ENCODE measurements at regions not wholly inside any gene's neighbourhood (a gene's known extent, or its start where the extent isn't known, plus 50 kb on each side); places are given as distances from the start of the nearest gene placed in this dataset.
"Not testable (repeated sequence)": the region's sequence is repeated elsewhere in the genome, so short reads cannot be mapped to it uniquely, and the experiment has no call there.

DNA sequence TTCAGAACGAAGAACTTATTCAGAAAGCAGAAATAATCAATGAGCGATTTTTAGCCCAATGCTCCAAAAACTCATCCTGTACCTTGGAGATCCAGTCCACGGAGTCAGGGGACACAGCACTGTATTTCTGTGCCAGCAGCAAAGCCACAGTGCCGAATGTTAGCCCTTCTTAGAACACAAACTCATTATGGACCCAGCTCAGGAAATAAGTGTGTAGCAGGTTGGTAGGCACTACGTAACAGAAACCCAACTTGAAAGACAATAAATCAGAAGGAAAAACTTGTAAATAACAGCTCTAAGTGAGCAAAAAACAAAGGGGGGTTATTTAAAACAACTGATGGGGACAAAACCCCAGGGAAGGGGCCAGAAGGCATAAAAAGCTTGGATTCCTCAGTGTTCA lies 112.0 kb upstream of the PRSS1 start:
- DNase-seq (ENCODE audit: insufficient read length, low spot score) (no peak), FAIRE-seq (no peak)

DNA sequence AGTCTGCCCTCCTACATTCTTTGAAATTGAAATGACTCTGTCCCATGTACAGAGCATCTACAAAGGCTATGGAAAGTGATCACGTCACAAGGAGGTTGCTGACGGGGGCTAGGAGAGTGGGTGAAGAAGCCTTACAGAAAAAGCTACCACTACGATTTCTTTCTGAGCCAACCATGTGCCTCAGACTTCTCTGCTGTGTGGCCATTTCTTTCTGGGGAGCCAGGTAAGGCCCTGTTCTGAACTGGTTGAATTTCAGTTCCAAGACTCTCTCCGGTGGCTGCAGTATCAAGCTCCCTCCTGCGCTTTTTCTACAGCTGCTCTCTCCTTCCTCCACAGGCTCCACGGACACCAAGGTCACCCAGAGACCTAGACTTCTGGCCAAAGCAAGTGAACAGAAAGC lies 112.5 kb upstream of the PRSS1 start:
- no peak for FAIRE-seq
- DNase-seq (ENCODE audit: insufficient read length, low spot score): no peak

DNA sequence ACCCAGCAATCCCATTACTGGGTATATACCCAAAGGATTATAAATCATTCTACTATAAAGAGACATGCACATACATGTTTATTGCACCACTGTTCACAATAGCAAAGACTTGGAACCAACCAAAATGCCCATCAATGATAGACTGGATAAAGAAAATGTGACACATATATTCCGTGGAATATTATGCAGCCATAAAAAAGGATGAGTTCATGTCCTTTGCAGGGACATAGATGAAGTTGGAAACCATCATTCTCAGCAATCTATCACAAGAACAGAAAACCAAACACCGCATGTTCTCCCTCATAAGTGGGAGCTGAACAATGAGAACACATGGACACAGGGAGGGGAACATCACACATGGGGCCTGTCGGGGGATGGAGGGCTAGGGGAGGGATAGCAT lies 113.2 kb upstream of the PRSS1 start:
- DNase-seq (ENCODE audit: insufficient read length, low spot score); FAIRE-seq: not testable (repeated sequence)

DNA sequence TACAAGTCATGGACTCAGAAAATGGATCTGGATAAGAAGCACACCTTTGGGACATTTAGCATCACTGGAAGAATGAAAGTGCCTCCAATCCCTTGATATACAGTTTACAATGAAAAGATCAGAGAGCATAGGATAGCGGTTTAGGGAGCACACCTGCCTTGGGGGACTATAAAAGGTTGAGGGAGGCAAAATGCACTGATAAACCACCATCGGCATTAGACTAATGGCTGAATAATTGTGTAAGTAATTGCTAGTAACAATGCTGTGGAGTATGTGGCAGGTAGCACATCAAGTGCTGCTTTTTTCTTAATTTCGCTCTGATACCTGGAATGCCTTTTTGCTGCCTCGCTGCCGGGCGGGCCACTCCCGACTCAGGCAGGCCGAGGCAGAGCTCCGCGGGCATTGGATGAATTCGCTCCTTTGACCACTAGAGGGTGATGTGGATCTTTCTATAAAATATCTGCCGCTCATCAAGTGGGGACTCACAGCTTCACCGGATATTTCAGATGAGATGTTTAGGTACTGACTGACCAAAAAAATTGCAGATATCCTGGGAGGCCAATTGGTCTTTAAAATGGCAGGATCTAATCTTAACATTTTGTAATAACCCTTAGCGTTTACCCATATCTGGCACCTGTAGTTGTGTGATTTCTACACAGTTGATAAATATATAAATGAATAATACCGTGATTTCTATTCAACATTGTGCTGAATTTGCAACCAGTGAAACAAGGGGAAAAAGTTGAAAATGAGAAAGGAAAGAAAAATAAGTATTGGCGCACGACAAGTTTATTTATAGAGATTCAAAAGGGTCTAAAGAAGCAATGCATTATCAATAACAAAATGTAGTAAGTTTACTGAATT lies 116.8 kb upstream of the PRSS1 start:
- DNase-seq (ENCODE audit: insufficient read length, low spot score): peak; percentile 51
- FAIRE-seq: no peak

DNA sequence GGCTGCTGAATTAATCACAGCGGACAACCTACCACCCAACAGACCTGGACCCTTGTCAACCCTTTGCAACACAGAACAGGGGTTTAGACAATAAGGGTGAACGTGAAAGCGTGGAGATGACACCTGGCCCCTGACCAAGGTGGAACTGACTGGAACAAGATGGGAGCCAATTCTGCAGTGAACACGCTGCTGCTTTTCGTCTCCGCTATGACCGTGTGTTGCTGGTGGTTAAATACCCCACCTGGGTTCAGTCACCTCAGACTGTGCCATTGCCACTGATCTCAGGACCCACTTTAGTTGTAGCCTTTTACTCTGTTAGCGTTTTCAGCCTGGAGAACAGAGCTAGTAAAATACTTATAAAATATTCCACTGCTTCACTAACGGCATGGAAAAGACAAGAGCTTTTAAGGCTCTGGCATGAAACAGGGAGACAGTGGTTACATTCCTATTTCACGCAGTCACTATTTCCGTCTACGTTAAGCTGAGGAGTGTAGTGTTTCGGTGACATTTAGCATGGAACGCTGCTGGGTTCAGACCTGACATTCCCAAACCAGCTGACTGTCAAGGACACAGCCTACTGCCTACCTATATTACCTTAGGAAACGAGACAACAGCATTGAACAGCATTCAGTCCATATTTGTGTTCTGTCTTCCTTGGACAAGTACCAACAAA lies 119.5 kb upstream of the PRSS1 start:
- DNase-seq (ENCODE audit: insufficient read length, low spot score): peak; percentile 7
- no peak for FAIRE-seq

DNA sequence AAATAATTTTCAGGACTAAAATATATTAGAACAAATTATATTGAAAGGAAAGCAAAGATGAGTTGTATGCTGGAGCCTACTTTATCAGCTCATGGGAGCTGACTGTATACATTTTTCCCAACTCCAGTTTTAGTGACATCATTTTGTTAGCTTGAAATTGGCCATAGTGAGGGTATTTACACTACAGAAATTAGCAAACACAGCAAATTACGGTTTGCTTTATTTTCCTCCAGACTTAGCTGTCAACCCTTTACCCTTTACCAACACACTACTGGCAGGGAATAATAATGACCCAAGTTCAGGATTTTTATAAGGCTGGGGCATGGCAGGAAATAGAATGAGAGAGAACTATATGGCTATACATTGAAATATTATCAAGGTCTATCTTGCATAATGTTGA lies 120.3 kb upstream of the PRSS1 start:
- DNase-seq (ENCODE audit: insufficient read length, low spot score): no peak
- no peak for FAIRE-seq

DNA sequence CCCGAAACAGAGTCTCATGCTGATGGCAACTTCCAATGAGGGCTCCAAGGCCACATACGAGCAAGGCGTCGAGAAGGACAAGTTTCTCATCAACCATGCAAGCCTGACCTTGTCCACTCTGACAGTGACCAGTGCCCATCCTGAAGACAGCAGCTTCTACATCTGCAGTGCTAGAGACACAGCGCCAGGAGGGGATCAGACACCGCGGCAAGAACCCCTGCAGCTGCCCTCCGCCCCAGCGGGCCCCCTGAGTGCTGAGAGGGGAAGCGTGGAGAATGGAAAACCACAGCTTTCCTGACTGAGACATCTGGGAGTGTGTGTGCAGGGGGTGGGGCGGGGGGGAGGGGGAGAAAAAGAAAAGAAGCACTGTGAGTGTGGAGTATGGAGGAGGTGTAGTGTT lies 122.0 kb upstream of the PRSS1 start:
- FAIRE-seq; DNase-seq (ENCODE audit: insufficient read length, low spot score): not testable (repeated sequence)

DNA sequence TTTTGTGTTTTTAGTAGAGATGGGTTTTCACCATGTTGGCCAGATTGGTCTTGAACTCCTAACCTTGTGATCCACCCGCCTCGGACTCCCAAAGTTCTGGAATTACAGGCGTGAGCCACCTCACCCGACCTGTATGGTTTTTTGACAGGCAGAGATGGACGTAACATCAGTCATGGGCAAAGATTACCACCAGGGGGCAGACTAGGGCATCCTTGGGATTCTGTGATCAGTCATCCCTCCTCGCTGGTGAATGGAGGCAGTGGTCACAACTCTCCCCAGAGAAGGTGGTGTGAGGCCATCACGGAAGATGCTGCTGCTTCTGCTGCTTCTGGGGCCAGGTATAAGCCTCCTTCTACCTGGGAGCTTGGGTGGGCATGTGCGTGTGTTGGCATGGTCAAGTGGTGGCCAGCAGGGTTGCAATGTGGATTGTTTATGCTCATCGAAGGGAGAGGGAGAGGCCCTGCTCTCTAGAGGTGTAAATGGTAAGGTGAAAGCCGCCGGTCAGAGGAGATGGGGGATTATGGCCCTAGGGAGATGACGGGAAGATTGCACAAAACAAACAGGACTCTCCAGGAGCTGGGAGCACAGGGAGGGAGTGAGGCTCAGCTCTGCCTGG lies 122.7 kb upstream of the PRSS1 start:
- DNase-seq (ENCODE audit: insufficient read length, low spot score): no peak
- FAIRE-seq: no peak

DNA sequence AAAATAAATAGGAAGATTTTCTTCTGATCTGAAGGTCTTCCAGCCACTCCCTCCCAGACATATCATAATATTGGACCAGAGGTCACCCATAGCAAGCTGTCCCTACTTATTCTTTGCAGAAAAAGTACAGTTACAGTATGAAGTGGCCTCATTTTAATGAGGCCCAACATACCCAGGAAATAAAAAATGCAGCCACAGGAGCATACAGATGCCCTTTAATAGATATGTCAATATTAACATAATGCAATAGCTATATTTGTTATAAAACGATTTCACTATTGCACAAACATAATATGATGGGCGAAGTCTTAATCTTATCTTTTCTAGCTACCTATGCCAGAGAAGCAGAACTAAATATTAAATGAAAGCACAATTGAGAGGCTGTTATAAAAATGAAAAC lies 124.1 kb upstream of the PRSS1 start:
- FAIRE-seq; DNase-seq (ENCODE audit: insufficient read length, low spot score): not testable (repeated sequence)

DNA sequence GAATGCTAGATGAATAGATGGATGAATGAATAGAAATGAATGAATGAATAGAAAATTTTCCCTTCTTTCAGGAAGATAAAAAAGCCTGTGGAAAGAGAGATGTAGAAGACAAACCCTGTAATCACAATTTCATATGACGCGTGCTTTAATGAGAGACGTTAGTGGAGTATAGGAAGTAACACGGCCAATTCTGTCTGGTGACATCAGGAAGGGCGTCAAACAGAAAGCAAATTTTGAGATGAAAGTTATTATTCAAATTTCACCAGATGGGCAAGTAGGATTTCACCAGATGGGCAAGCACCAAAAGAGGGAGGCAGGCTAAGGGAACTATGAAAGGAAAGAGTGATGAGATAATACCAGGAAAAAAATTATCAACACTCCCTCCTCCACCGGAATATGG lies 128.9 kb upstream of the PRSS1 start:
- no peak for FAIRE-seq

DNA sequence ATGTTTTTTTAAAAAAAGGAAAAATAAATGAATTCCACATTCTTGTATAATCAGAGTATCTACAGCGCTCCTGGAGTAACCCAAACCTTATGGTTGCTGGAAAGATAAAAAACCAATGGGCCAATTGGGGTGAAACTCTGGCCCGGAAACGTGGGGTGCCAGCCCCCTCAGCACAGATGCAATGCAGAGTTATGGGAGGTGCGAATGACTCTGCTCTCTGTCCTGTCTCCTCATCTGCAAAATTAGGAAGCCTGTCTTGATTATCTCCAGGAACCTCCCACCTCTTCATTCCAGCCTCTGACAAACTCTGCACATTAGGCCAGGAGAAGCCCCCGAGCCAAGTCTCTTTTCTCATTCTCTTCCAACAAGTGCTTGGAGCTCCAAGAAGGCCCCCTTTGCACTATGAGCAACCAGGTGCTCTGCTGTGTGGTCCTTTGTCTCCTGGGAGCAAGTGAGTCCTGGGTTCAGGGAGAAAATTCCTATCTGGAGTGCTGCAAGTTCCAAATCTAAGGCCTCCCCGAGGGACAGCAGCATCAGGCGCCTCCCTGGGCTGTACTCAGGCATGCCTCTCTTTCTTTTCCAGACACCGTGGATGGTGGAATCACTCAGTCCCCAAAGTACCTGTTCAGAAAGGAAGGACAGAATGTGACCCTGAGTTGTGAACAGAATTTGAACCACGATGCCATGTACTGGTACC lies 130.5 kb upstream of the PRSS1 start:
- no peak for FAIRE-seq
- no peak for DNase-seq (ENCODE audit: insufficient read length, low spot score)

More for the DNA sequence above, 128.9 kb upstream of the PRSS1 start:
- DNase-seq (ENCODE audit: insufficient read length, low spot score): no peak

DNA sequence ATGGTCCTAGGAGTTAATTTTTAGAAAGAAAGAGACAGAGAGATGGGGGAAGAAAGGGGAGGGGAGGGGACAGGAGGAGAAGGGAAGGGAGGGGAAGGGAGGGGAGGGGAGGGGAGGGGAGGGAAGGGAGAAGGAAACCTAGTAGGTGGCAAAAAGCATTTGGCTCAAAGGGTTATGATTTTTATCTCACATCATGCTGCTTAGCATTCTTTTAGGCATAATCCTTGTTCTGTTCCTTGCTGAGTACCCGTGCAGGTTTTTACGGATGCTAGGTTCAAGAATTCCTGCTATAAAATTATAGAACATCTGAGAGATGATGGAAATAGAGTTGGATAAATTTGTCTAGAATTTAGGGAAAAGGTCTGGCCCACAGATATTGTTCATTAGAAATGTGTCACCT lies 132.4 kb upstream of the PRSS1 start:
- FAIRE-seq: no peak
- no peak for DNase-seq (ENCODE audit: insufficient read length, low spot score)

DNA sequence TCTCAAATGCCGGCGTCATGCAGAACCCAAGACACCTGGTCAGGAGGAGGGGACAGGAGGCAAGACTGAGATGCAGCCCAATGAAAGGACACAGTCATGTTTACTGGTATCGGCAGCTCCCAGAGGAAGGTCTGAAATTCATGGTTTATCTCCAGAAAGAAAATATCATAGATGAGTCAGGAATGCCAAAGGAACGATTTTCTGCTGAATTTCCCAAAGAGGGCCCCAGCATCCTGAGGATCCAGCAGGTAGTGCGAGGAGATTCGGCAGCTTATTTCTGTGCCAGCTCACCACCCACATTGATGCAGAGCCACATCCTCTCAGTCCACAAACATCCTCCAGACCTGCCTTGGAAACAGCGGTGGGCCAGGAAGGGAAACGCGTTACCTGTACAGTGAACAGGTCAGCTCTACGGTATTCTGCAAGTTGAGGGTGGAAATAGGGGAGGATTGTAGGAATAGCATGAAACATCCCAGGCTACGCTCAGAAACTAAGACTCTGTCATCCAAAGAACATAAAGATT lies 133.1 kb upstream of the PRSS1 start:
- DNase-seq (ENCODE audit: insufficient read length, low spot score): no peak
- FAIRE-seq: no peak

DNA sequence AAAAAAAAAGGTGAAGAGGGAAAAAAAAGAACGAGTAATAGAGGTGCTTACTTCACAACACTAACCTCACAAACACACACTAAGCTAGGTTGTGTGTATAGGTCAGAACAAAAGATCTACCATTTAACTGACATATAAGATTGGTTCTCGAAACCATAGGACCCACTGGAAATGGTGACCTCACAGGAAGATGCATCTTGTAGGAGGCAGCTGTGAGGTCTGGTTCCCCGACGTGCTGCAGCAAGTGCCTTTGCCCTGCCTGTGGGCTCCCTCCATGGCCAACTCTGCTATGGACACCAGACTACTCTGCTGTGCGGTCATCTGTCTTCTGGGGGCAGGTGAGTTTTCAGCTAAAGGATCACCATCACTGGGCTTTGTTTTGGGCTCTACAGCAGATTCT lies 133.8 kb upstream of the PRSS1 start:
- DNase-seq (ENCODE audit: insufficient read length, low spot score) (no peak), FAIRE-seq (no peak)

DNA sequence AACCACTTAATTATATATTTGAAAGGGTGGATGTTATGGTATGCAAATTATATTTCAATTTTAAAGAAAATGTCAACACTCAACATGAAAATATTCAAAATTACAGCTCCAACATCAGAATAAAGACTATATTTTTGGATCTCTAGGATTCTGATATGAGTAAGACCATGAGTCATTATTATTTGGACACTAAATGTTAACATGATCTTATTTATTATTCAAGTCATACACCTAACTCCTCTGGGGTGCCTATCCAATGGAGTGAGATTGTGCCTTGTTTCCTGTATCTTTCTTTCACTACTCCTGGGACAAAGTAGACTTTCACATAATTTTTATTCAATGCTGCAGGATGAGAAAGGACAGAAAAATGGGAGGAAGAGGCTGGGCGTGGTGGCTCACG lies 135.2 kb upstream of the PRSS1 start:
- no peak for FAIRE-seq
- DNase-seq (ENCODE audit: insufficient read length, low spot score): no peak

DNA sequence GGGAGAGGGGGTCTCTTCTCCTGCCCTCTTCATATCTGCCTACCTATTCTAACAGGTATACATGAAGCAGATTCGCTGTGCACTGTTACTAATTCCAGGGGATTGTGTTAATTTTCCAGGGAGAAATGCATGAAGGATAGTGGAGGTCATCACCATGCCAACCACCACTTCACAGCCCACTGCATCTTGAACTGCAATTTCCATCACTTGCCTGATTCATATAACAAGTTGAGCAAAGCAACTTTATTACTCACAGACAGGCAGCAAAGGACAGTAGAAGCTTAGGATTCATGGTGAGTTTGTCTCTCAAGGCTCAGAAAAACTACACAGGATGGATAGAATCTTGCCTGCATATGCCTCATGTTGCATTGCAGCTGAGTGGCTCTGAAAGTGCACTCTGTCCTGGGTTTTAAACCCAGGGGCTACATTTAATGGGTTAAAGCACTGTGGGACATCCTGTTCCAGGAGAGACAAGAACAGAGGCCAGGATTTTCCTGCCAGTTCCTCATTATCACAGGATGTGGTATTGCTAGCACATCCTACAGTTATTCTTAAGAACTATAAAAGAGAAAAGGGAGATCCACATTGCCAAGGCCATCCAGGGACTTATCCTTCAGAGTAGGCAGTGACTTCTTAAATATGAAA lies 136.9 kb upstream of the PRSS1 start:
- DNase-seq (ENCODE audit: insufficient read length, low spot score) (no peak), FAIRE-seq (no peak)

DNA sequence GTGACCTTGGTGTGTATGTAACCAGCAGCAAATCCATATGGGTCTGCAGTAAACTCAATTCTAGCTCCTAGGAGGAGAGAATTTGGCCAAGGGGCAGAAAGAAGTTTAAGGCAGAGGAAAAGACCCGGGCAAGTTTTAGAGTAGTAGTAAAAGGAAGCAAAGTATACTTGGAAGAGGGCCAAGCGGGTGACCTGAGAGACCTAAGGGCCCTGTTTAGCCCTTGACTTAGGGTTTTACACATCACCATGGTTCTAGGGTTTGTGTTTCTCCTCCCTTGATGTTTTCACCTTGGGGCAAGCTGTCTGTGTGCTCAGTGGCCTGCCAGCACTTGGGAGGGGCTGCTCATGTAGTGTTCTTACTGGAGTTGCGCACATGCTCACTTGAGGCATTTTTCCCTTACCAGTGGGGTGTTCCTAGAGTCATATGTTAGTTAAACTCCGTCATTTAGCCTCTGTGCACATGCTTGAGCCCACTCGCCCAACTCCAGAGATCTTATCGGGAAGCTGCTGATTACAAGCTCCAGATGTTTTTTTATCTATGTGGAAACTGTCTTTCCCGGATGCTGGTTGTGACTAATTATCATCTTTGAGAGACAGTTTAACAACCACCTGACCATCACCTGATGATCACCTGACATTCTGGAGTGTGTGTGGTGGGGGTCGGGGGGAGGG lies 137.6 kb upstream of the PRSS1 start:
- no peak for FAIRE-seq
- no peak for DNase-seq (ENCODE audit: insufficient read length, low spot score)

DNA sequence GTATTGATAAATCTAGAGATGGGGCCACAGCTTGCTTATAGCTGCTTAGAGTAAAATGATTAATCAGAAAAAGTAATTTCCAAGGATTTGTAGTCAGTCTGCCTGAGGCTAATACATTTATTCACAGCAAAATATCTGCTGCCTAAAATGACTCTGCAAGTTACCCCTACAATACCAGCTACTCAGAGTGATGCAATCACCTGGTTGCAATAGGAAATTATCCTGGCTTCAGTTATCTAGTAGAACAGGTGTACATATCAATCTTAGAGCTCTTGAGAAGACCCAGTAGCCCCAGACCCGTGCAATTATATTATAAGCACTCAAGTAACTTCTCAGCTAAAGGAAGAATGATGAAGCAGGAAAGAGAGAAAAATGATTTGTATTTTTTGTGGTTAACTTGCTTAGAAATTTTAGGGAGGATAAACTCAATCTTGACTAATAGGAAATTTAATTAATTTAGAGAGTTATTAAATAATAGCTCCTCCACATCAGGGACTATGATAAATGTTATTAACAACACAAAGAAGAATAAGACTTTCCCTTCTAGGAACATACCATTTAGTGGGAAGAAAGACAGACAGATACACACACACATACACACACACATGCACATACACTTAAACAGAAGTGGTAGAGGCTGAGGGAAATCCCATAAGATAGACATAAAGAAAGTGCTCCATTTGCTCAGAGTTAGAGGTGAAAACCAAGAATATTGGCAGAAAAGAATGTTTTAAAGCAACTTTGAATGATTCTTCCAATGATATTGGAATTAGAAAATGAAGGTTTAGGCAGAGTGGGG lies 140.4 kb upstream of the PRSS1 start:
- no peak for DNase-seq (ENCODE audit: insufficient read length, low spot score)
- no peak for FAIRE-seq

DNA sequence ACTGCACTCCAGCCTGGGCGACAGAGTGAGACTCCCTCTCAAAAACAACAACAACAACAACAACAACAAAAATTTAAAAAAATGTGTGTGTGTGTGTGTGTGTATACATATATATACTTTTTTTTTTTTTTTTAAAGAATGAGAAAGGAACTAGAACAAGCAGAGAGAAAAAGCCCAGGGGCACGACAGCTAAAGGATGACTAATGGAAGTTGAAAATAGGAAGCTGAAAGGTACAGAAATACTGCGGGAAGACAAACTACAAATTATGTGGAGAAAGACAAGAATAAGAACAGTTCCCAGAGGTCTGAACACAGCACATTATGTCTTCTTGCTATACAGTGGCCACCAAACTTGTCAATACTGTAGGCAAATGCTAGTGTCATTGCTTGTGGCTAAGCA lies 141.9 kb upstream of the PRSS1 start:
- FAIRE-seq (no peak), DNase-seq (ENCODE audit: insufficient read length, low spot score) (no peak)

All from HTR-8/SVneo (cell line).